Fibroblast of the aortic adventitia (primary cell): ENCODE measurements at regions not wholly inside any gene's neighbourhood (a gene's known extent, or its start where the extent isn't known, plus 50 kb on each side); places are given as distances from the start of the nearest gene placed in this dataset.

ENCODE experiments used
- DNase-seq: peaks from one replicate; pipeline ENCODE4 v3.0.0-alpha.2; 2010; ENCODE audit warnings: low read depth
- H3K4me3 ChIP-seq: 2 replicates; pipeline ENCODE4 v1.5.1; 2011; ENCODE audit warnings: low read depth, mild to moderate bottlenecking, control low read depth, low read length, moderate library complexity
- CTCF ChIP-seq: IDR thresholded peaks from 2 replicates; pipeline ENCODE4 v1.5.1; 2011; ENCODE audit warnings: mild to moderate bottlenecking, low read length, control low read depth, inconsistent platforms; ENCODE audit not compliant: insufficient read depth

- TF ChIP-seq CTCF: no peak
- no peak for DNase-seq
- H3K4me3 ChIP-seq: no peak overlapping the region
These were observed 192.5 kb downstream of the SMAD2 start for GRCh38 chr18:47737956-47738355.

- TF ChIP-seq CTCF: no peak
- no peak overlapping the region for H3K4me3 ChIP-seq
- no peak for DNase-seq
These were observed 193.1 kb downstream of the SMAD2 start for GRCh38 chr18:47737198-47737830.

- DNase-seq: no peak
- H3K4me3 ChIP-seq: no peak overlapping the region
- no peak for TF ChIP-seq CTCF
These were observed 193.9 kb downstream of the SMAD2 start for GRCh38 chr18:47736376-47737140.

- TF ChIP-seq CTCF: no peak
- no peak overlapping the region for H3K4me3 ChIP-seq
- DNase-seq: no peak
These were observed 195.3 kb downstream of the SMAD2 start for GRCh38 chr18:47735041-47735702.

GRCh38 chr18:47731276-47731675 is 199.2 kb downstream of the SMAD2 start:
- DNase-seq: no peak
- no peak for TF ChIP-seq CTCF
- no peak overlapping the region for H3K4me3 ChIP-seq

- no peak for TF ChIP-seq CTCF
- H3K4me3 ChIP-seq: no peak overlapping the region
- DNase-seq: no peak
These were observed 199.7 kb downstream of the SMAD2 start for GRCh38 chr18:47730795-47731194.
